Activated CD4-positive, alpha-beta T cell treated with anti-CD3 and anti-CD28 coated beads, Interleukin-2, amount 10 ng/mL, durations not matched to agents 7 days and 5 days (primary cell): ENCODE measurements at regions not wholly inside any gene's neighbourhood (a gene's known extent, or its start where the extent isn't known, plus 50 kb on each side); places are given as distances from the start of the nearest gene placed in this dataset.

ENCODE experiments used
- CTCF ChIA-PET: fragments of 350-600 bp; sonication (Branson Sonifier 250); formaldehyde crosslinking; loops from one replicate; lab custom pipeline; 2021; ENCODE audit warnings: antibody characterized with exemption; lab: Charles Lee
- POLR2A ChIA-PET: fragments of 350-600 bp; sonication (Branson Sonifier 250); formaldehyde crosslinking; loops from one replicate; lab custom pipeline; 2021; ENCODE audit warnings: antibody characterized with exemption; lab: Charles Lee
- DNase-seq: peaks from one replicate; pipeline ENCODE4 v3.0.0-alpha.2; 2020
- H3K27ac Mint-ChIP-seq: one replicate; pipeline ENCODE4 v1.8.0; 2021; ENCODE audit warnings: mild to moderate bottlenecking, moderate library complexity, mixed read lengths
- H3K27me3 Mint-ChIP-seq: one replicate; pipeline ENCODE4 v1.8.0; 2021; ENCODE audit warnings: mixed read lengths
- H3K36me3 Mint-ChIP-seq: one replicate; pipeline ENCODE4 v1.8.0; 2021; ENCODE audit warnings: low read depth, mixed read lengths
- H3K4me1 Mint-ChIP-seq: one replicate; pipeline ENCODE4 v1.8.0; 2021; ENCODE audit warnings: mixed read lengths
- H3K4me3 Mint-ChIP-seq: one replicate; pipeline ENCODE4 v1.8.0; 2021; ENCODE audit warnings: mild to moderate bottlenecking, moderate library complexity, mixed read lengths
- H3K9me3 Mint-ChIP-seq: one replicate; pipeline ENCODE4 v1.8.0; 2021; ENCODE audit warnings: mixed read lengths

GRCh38 chr12:107486140-107486892 is 199.3 kb upstream of the PWP1 start:
- H3K36me3 Mint-ChIP-seq, result no peaks in the 10 kb centered on the region
- H3K9me3 Mint-ChIP-seq, result no peaks in the 10 kb centered on the region
- POLR2A ChIA-PET, result interaction anchor here (0.7 kb wide), 1 partner anchor 40 kb away, joined by 12 read pairs; no protein-coding TSS in a partner anchor
- DNase-seq, result no peak
- H3K4me3 Mint-ChIP-seq, result no peak overlapping the region
- H3K27ac Mint-ChIP-seq, result no peak overlapping the region
- CTCF ChIA-PET, result interaction anchor here (2.0 kb wide), 1 partner anchor 9 kb away, joined by 4 read pairs; no protein-coding TSS in a partner anchor
- H3K27me3 Mint-ChIP-seq, result no peaks in the 10 kb centered on the region
- peaks cover 14% of the 10 kb centered on the region for H3K4me1 Mint-ChIP-seq

- ChIA-PET CTCF (interaction anchor here (2.0 kb wide), 1 partner anchor 8 kb away, joined by 4 read pairs; no protein-coding TSS in a partner anchor), POLR2A (interaction anchor here (0.7 kb wide), 1 partner anchor 39 kb away, joined by 12 read pairs; no protein-coding TSS in a partner anchor)
- Mint-ChIP-seq H3K4me3 (no peak overlapping the region), H3K36me3 (no peaks in the 10 kb centered on the region), H3K27me3 (no peaks in the 10 kb centered on the region), H3K9me3 (no peaks in the 10 kb centered on the region), H3K4me1 (peaks cover 21% of the 10 kb centered on the region), H3K27ac (no peak overlapping the region)
- no peak for DNase-seq
Observed at GRCh38 chr12:107487011-107487680, 198.5 kb upstream of the PWP1 start.

DNA sequence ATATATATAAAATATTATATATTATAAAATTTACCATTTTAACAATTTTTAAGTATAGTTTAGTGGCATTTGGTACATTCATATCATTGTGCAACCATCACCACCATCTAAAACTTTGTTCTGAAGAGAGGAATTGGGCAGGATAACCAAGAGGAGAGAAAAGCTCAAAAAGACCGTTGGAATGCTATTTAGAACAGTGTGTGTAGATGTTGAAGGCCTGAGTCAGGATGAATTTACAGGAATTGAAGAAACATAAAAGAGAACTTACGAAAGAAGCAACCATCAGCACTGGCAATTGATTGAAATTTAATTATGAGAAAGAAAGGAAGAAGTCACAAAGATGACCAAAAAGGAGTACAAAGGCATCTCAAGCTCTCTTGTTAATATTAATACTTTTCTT is 196.9 kb upstream of the PWP1 start:
- peaks cover 33% of the 10 kb centered on the region for H3K4me1 Mint-ChIP-seq

DNA sequence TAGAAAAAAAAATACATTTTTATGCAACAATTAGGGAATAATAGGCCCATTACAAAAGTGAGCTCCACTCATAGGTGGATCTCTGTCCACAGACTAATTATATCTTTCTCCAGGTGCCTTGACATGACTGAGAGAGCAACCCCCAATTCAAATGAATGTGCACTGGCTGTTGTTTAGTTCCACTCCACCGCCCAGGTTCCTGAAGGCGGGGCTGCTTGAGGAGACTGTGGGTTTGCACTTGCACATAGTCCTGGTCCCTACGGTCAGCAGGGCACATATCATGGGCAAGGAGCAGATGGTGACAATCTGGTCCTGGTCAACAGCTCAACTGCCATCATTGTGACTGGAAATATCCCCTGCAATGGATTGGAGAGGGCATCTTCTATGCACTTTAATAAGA is 195.6 kb upstream of the PWP1 start:
- no peaks in the 10 kb centered on the region for H3K27me3 Mint-ChIP-seq
- CTCF ChIA-PET, result no interaction called here

More for the DNA sequence above, 196.9 kb upstream of the PWP1 start:
- no peaks in the 10 kb centered on the region for H3K36me3 Mint-ChIP-seq
- H3K27me3 Mint-ChIP-seq, result no peaks in the 10 kb centered on the region
- no peak for DNase-seq
- POLR2A ChIA-PET, result no interaction called here
- CTCF ChIA-PET, result interaction anchor here (0.6 kb wide), 1 partner anchor 132 kb away, joined by 3 read pairs; no protein-coding TSS in a partner anchor
- H3K27ac Mint-ChIP-seq, result no peak overlapping the region
- H3K9me3 Mint-ChIP-seq, result no peaks in the 10 kb centered on the region
- no peak overlapping the region for H3K4me3 Mint-ChIP-seq

GRCh38 chr12:107491856-107492255 is 193.7 kb upstream of the PWP1 start:
- Mint-ChIP-seq H3K4me1 (peaks cover 25% of the 10 kb centered on the region), H3K4me3 (no peak overlapping the region), H3K9me3 (no peaks in the 10 kb centered on the region), H3K27ac (peak overlapping the region; percentile 61), H3K27me3 (no peaks in the 10 kb centered on the region), H3K36me3 (peaks cover 1% of the 10 kb centered on the region)
- ChIA-PET POLR2A (no interaction called here), CTCF (interaction anchor here (0.5 to 0.9 kb wide), 3 partner anchors 68 to 484 kb away, joined by 3 read pairs; no protein-coding TSS in a partner anchor)
- DNase-seq, result no peak

More for the DNA sequence above, 195.6 kb upstream of the PWP1 start:
- H3K4me3 Mint-ChIP-seq, result no peak overlapping the region
- no peaks in the 10 kb centered on the region for H3K9me3 Mint-ChIP-seq
- H3K36me3 Mint-ChIP-seq, result no peaks in the 10 kb centered on the region
- DNase-seq, result no peak
- H3K4me1 Mint-ChIP-seq, result peaks cover 33% of the 10 kb centered on the region
- no peak overlapping the region for H3K27ac Mint-ChIP-seq
- POLR2A ChIA-PET, result no interaction called here

- CTCF ChIA-PET, result interaction anchor here (0.5 to 0.9 kb wide), 3 partner anchors 63 to 188 kb away, joined by 3 read pairs; no protein-coding TSS in a partner anchor
- H3K36me3 Mint-ChIP-seq, result peaks cover 7% of the 10 kb centered on the region
Observed at GRCh38 chr12:107492393-107493134, 193.0 kb upstream of the PWP1 start.

GRCh38 chr12:107493135-107493494 is 192.5 kb upstream of the PWP1 start:
- Mint-ChIP-seq H3K27me3 (no peaks in the 10 kb centered on the region), H3K27ac (peak overlapping the region; percentile 80), H3K9me3 (peaks cover 4% of the 10 kb centered on the region), H3K4me1 (peaks cover 20% of the 10 kb centered on the region), H3K36me3 (peaks cover 7% of the 10 kb centered on the region), H3K4me3 (no peak overlapping the region)
- CTCF ChIA-PET, result interaction anchor here (0.7 kb wide), 1 partner anchor 62 kb away, joined by 3 read pairs; no protein-coding TSS in a partner anchor
- POLR2A ChIA-PET, result no interaction called here
- no peak for DNase-seq

More at GRCh38 chr12:107492393-107493134, 193.0 kb upstream of the PWP1 start:
- Mint-ChIP-seq H3K9me3 (peaks cover 4% of the 10 kb centered on the region), H3K4me1 (peaks cover 24% of the 10 kb centered on the region), H3K27ac (peak overlapping the region; percentile 80), H3K27me3 (no peaks in the 10 kb centered on the region), H3K4me3 (no peak overlapping the region)
- no peak for DNase-seq
- POLR2A ChIA-PET, result no interaction called here

DNA sequence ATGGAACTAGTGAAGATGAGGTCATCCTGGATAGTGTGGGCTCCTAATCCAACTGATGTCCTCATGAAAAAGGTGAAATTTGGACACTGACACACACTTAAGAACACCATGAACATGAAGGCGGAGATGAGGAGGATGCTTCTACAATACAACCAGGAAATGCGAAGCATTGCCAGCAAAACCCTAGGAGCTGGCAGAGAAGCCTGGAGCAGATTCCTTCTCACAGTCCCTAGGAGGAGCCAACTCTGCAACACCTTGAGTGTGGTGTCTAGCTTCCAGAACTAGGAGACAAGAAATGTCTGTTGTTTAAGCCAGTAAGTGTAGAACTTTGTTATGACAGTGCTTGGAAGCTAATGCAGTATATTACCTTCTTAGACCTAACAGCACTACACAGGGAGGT is 191.9 kb upstream of the PWP1 start:
- no peak overlapping the region for H3K4me3 Mint-ChIP-seq
- peaks cover 7% of the 10 kb centered on the region for H3K36me3 Mint-ChIP-seq
- H3K9me3 Mint-ChIP-seq, result peaks cover 4% of the 10 kb centered on the region
- ChIA-PET POLR2A (no interaction called here), CTCF (interaction anchor here (1.1 kb wide), 1 partner anchor 32 kb away, joined by 3 read pairs; no protein-coding TSS in a partner anchor)
- no peaks in the 10 kb centered on the region for H3K27me3 Mint-ChIP-seq
- peaks cover 20% of the 10 kb centered on the region for H3K4me1 Mint-ChIP-seq
- H3K27ac Mint-ChIP-seq, result no peak overlapping the region
- no peak for DNase-seq

GRCh38 chr12:107494331-107494730 is 191.3 kb upstream of the PWP1 start:
- POLR2A ChIA-PET, result no interaction called here
- Mint-ChIP-seq H3K4me3 (no peak overlapping the region), H3K27me3 (no peaks in the 10 kb centered on the region), H3K36me3 (peaks cover 7% of the 10 kb centered on the region), H3K4me1 (peaks cover 20% of the 10 kb centered on the region), H3K27ac (no peak overlapping the region), H3K9me3 (peaks cover 4% of the 10 kb centered on the region)
- CTCF ChIA-PET, result interaction anchor here (1.1 kb wide), 2 partner anchors 8 to 31 kb away, joined by 3 to 4 read pairs; no protein-coding TSS in a partner anchor
- DNase-seq, result no peak

DNA sequence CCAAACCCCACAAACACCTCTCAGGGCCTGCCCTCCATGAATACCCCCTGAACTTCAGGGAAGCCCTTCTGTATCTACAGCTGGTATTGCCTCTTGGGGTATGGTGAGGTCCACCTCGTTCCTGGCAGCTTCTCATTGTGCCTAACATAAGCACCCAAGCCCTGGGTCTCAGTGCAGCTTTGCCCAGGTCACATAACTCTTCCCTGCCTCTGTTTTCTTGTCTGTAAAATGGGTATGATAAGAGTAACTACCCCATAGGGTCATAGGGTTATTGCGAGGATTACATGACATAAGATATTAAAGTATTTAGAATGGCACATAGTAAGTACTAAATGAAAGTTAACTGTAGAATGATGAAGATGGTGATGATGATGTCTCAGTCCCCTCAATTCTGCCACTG is 190.0 kb upstream of the PWP1 start:
- H3K27ac Mint-ChIP-seq, result no peak overlapping the region
- peaks cover 20% of the 10 kb centered on the region for H3K4me1 Mint-ChIP-seq
- CTCF ChIA-PET, result interaction anchor here (1.1 kb wide), 1 partner anchor 10 kb away, joined by 4 read pairs; no protein-coding TSS in a partner anchor

GRCh38 chr12:107497231-107497630 is 188.4 kb upstream of the PWP1 start:
- ChIA-PET CTCF (no interaction called here), POLR2A (no interaction called here)
- Mint-ChIP-seq H3K27me3 (no peaks in the 10 kb centered on the region), H3K9me3 (peaks cover 4% of the 10 kb centered on the region), H3K4me1 (peaks cover 11% of the 10 kb centered on the region), H3K36me3 (peaks cover 7% of the 10 kb centered on the region), H3K27ac (no peak overlapping the region), H3K4me3 (no peak overlapping the region)
- DNase-seq, result no peak

More for the DNA sequence above, 190.0 kb upstream of the PWP1 start:
- Mint-ChIP-seq H3K4me3 (no peak overlapping the region), H3K27me3 (no peaks in the 10 kb centered on the region), H3K36me3 (peaks cover 7% of the 10 kb centered on the region), H3K9me3 (peaks cover 4% of the 10 kb centered on the region)
- no peak for DNase-seq
- POLR2A ChIA-PET, result no interaction called here

DNA sequence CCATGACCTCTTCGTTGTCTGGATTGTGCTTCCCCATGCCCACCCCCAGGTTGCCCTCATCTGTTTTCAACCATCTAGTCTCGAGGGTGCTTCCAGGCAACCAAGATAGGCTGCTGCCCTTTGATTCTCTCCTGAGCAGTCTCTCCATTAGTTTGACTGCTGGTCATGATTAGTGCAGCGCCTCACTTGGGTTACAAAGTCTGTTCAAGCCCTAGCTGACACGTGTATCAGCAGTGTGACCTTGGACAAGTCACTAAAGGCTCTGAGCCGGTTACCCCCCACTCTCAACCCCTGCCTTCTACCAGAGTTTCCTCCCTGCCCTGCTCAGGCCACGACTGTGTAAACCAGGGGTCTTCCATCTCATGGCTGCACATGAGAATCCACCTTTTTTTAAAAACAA is 185.3 kb upstream of the PWP1 start:
- Mint-ChIP-seq H3K4me1 (no peaks in the 10 kb centered on the region), H3K9me3 (peaks cover 4% of the 10 kb centered on the region), H3K4me3 (no peak overlapping the region), H3K27ac (no peak overlapping the region), H3K27me3 (no peaks in the 10 kb centered on the region), H3K36me3 (peaks cover 7% of the 10 kb centered on the region)
- CTCF ChIA-PET, result no interaction called here
- DNase-seq, result no peak
- POLR2A ChIA-PET, result no interaction called here
